ENCODE measurements at regions not wholly inside any gene's neighbourhood (a gene's known extent, or its start where the extent isn't known, plus 50 kb on each side); places are given as distances from the start of the nearest gene placed in this dataset.

DNA sequence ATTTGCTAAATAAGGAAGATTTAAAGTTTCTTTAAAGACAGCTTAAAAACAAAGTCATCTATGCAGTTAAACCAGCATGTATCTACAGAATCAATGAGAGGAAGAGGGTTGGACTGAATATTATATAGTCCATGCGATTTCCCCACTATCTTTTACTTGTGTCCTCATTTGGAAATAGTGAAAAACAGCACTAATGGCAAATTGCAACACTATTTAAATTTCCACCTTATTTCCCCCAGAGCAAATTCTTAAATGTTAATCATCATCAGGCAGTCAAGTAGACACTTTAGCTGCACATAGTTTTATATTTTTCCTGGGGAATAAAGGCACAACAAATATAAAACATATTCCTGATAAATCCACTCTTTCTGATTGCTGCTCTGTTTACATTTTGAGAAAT is 114.6 kb downstream of the LCA5 start:
- H3K9me3 ChIP-seq (ENCODE audit: low read depth, low read length, poor library complexity, severe bottlenecking): no peaks in the 10 kb centered on the region
- POLR2A ChIA-PET (ENCODE audit: low non-redundant PET): no interaction called here
- H3K27me3 ChIP-seq (replicated peaks; ENCODE audit: insufficient read depth, low read depth, low read length, poor library complexity): no peaks in the 10 kb centered on the region
- no peak for TF ChIP-seq EZH2 (IDR thresholded peaks at IDR 0.05; ENCODE audit: borderline replicate concordance, low read depth, low read length, poor library complexity, severe bottlenecking)
- TF ChIP-seq, protein P1, sequence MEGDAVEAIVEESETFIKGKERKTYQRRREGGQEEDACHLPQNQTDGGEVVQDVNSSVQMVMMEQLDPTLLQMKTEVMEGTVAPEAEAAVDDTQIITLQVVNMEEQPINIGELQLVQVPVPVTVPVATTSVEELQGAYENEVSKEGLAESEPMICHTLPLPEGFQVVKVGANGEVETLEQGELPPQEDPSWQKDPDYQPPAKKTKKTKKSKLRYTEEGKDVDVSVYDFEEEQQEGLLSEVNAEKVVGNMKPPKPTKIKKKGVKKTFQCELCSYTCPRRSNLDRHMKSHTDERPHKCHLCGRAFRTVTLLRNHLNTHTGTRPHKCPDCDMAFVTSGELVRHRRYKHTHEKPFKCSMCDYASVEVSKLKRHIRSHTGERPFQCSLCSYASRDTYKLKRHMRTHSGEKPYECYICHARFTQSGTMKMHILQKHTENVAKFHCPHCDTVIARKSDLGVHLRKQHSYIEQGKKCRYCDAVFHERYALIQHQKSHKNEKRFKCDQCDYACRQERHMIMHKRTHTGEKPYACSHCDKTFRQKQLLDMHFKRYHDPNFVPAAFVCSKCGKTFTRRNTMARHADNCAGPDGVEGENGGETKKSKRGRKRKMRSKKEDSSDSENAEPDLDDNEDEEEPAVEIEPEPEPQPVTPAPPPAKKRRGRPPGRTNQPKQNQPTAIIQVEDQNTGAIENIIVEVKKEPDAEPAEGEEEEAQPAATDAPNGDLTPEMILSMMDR (conservative IDR thresholded peaks at IDR 0.05; ENCODE audit: low read depth, low read length): no peak
- no peak overlapping the region for H3K27ac ChIP-seq (ENCODE audit: low read depth, low read length, poor library complexity, severe bottlenecking)
- BruUV-seq (replicated peaks): no TSS peak
- CTCF ChIA-PET: no interaction called here
- intact Hi-C loops (cut with micrococcal nuclease; ENCODE audit: unreplicated experiment): no loop called here
- H3K36me3 ChIP-seq (ENCODE audit: insufficient read depth, low read length, poor library complexity, severe bottlenecking): no peaks in the 10 kb centered on the region
- peaks cover 6% of the 10 kb centered on the region for H3K4me1 ChIP-seq (ENCODE audit: insufficient read depth, low read length, poor library complexity, severe bottlenecking)
- DNase-seq (ENCODE audit: low spot score): no peak
- H3K4me3 ChIP-seq (ENCODE audit: low read depth, low read length, poor library complexity, severe bottlenecking): no peak overlapping the region

DNA sequence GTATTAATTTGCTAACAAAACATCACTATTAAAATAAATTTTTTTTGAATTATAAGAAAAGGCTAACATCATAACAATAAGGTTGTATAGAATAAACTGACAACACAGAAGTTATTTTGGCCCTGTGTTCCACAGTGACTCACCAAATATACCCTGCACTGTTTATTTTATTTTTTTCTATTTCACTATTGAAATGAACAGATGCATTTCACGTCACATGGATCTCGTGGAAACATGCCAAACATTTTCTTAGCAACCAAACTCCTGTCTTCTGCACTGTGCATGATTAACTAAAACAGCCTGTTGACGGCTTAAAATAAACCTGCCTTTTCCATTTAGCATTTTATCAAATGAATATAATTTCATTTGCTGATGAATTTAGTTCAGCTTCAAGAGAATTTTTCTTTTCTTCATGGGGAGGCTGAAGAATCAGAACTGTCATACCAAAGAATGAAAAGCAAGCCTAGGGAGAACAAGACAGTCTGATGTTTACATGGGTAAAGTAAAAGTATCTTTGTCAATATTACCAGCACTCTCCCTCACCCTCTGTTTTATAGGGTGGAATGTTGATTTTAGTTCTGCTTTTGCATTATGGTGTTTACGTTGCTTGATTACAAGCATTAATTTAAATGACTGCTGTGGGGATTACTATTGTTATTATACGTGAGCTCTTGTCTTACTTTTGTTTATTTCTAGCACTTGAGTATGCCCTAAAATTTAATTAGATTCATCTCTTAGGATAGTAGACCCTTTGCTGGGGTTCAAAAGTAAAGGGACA is 115.3 kb downstream of the LCA5 start:
- ChIA-PET POLR2A (ENCODE audit: low non-redundant PET) (no interaction called here), CTCF (no interaction called here)
- Histone ChIP-seq H3K9me3 (ENCODE audit: low read depth, low read length, poor library complexity, severe bottlenecking) (no peaks in the 10 kb centered on the region), H3K27me3 (replicated peaks; ENCODE audit: insufficient read depth, low read depth, low read length, poor library complexity) (no peaks in the 10 kb centered on the region), H3K4me1 (ENCODE audit: insufficient read depth, low read length, poor library complexity, severe bottlenecking) (peaks cover 6% of the 10 kb centered on the region), H3K27ac (ENCODE audit: low read depth, low read length, poor library complexity, severe bottlenecking) (no peak overlapping the region), H3K36me3 (ENCODE audit: insufficient read depth, low read length, poor library complexity, severe bottlenecking) (no peaks in the 10 kb centered on the region), H3K4me3 (ENCODE audit: low read depth, low read length, poor library complexity, severe bottlenecking) (no peak overlapping the region)
- intact Hi-C loops (cut with micrococcal nuclease; ENCODE audit: unreplicated experiment): no loop called here
- BruUV-seq (replicated peaks): no TSS peak
- DNase-seq (ENCODE audit: low spot score): peak; percentile 41
- no peak for TF ChIP-seq EZH2 (IDR thresholded peaks at IDR 0.05; ENCODE audit: borderline replicate concordance, low read depth, low read length, poor library complexity, severe bottlenecking)

DNA sequence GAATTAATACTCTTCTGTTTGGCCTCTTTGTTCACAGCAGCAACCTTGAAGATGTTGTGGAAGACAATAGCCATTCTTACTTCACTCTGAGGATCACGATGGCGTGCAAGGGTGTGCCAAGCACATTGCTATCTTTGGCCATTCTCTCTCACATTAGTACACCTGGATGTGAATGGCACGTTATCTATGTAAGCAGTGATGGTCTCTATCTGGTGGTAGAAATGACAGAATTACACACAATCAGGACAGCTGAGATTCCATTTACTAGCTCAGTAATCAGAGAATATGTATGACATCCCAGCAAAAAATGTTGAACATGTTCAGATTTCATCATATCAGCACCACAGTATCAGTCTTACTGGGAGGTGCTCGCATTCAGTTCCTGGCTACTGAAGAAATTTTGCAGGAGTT is 116.2 kb downstream of the LCA5 start:
- no peak for DNase-seq (ENCODE audit: low spot score)
- BruUV-seq (replicated peaks): no TSS peak
- no peaks in the 10 kb centered on the region for H3K27me3 ChIP-seq (replicated peaks; ENCODE audit: insufficient read depth, low read depth, low read length, poor library complexity)
- peaks cover 6% of the 10 kb centered on the region for H3K4me1 ChIP-seq (ENCODE audit: insufficient read depth, low read length, poor library complexity, severe bottlenecking)
- no peaks in the 10 kb centered on the region for H3K36me3 ChIP-seq (ENCODE audit: insufficient read depth, low read length, poor library complexity, severe bottlenecking)
- intact Hi-C loops (cut with micrococcal nuclease; ENCODE audit: unreplicated experiment): no loop called here
- H3K9me3 ChIP-seq (ENCODE audit: low read depth, low read length, poor library complexity, severe bottlenecking): no peaks in the 10 kb centered on the region
- TF ChIP-seq EZH2 (IDR thresholded peaks at IDR 0.05; ENCODE audit: borderline replicate concordance, low read depth, low read length, poor library complexity, severe bottlenecking): no peak
- TF ChIP-seq, protein P1 (conservative IDR thresholded peaks at IDR 0.05; ENCODE audit: low read depth, low read length): no peak
- ChIA-PET CTCF (no interaction called here), POLR2A (ENCODE audit: low non-redundant PET) (no interaction called here)
- no peak overlapping the region for H3K4me3 ChIP-seq (ENCODE audit: low read depth, low read length, poor library complexity, severe bottlenecking)
- no peak overlapping the region for H3K27ac ChIP-seq (ENCODE audit: low read depth, low read length, poor library complexity, severe bottlenecking)

DNA sequence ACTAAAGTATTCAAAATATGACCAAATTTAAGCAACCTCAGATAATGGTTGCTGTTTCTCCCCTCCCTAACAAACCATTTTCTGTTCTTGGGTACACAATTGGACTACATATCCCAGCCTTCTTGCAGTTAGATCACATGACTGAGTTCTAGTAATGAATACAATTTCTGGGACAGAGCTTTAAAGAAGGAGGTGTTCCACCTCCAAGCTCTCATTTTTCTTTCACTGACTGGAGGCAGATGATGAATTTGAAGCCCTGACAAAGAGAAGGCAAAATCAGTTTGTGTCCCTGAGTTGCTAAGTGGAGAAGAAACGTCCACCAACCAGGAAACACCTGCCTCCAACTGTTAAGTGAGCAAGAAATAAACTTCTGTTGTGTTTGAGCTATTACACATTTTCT is 117.2 kb downstream of the LCA5 start:
- no peak overlapping the region for H3K27ac ChIP-seq (ENCODE audit: low read depth, low read length, poor library complexity, severe bottlenecking)
- H3K4me1 ChIP-seq (ENCODE audit: insufficient read depth, low read length, poor library complexity, severe bottlenecking): peaks cover 6% of the 10 kb centered on the region
- H3K36me3 ChIP-seq (ENCODE audit: insufficient read depth, low read length, poor library complexity, severe bottlenecking): no peaks in the 10 kb centered on the region
- H3K9me3 ChIP-seq (ENCODE audit: low read depth, low read length, poor library complexity, severe bottlenecking): no peaks in the 10 kb centered on the region
- H3K4me3 ChIP-seq (ENCODE audit: low read depth, low read length, poor library complexity, severe bottlenecking): no peak overlapping the region
- intact Hi-C loops (cut with micrococcal nuclease; ENCODE audit: unreplicated experiment): no loop called here
- H3K27me3 ChIP-seq (replicated peaks; ENCODE audit: insufficient read depth, low read depth, low read length, poor library complexity): no peaks in the 10 kb centered on the region
- no peak for DNase-seq (ENCODE audit: low spot score)
- ChIA-PET POLR2A (ENCODE audit: low non-redundant PET) (no interaction called here), CTCF (no interaction called here)
- TF ChIP-seq, protein P1 (conservative IDR thresholded peaks at IDR 0.05; ENCODE audit: low read depth, low read length): no peak
- TF ChIP-seq EZH2 (IDR thresholded peaks at IDR 0.05; ENCODE audit: borderline replicate concordance, low read depth, low read length, poor library complexity, severe bottlenecking): no peak
- no TSS peak for BruUV-seq (replicated peaks)

All from A673 (cell line).